Right lobe of liver (tissue), 4 donors: ENCODE measurements at regions not wholly inside any gene's neighbourhood (a gene's known extent, or its start where the extent isn't known, plus 50 kb on each side); places are given as distances from the start of the nearest gene placed in this dataset.

ENCODE experiments used
- POLR2A ChIP-seq: fragments of 450-650 bp; IDR thresholded peaks from one replicate; pipeline ENCODE4 v1.6.1; 2017; ENCODE audit warnings: antibody characterized with exemption, mild to moderate bottlenecking
- TF ChIP-seq, protein P1 (sequence below), 4 donors: fragments of 200-600 bp in 3 of 4; fragments of 450-650 bp in 1 of 4; IDR thresholded peaks; one replicate each; pipeline versions ENCODE4 v1.5.1 to v1.8.0; 2016 to 2022; ENCODE audit warnings: antibody characterized with exemption in 4 of 4, mild to moderate bottlenecking in 2 of 4
- donor health status: DM: no; HTN: no; CAD: no.
- donor health status: DM: no; HTN: no; CAD: no.
- donor health status: DM: no; HTN: yes; CAD: no.

DNA sequence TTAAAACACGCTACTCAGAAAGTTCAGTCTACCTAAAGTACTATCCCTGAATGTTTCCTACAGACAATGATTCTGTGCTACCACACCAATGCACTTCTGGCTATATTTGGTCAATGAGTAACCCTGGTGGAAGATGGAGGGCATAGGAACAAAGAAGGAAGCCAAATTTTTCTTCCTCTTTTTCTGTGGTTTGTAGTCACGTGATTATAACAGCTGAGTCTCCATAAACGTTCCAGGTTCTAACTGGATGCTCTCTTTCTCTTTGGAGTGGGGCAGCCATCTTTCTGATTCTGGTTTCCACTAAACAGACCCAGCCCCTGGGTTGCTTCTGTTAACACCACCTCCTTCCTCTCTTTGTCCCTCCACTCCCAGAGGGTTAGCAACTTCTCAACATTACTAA lies 274.9 kb downstream of the CDH11 start:
- TF ChIP-seq, protein P1, sequence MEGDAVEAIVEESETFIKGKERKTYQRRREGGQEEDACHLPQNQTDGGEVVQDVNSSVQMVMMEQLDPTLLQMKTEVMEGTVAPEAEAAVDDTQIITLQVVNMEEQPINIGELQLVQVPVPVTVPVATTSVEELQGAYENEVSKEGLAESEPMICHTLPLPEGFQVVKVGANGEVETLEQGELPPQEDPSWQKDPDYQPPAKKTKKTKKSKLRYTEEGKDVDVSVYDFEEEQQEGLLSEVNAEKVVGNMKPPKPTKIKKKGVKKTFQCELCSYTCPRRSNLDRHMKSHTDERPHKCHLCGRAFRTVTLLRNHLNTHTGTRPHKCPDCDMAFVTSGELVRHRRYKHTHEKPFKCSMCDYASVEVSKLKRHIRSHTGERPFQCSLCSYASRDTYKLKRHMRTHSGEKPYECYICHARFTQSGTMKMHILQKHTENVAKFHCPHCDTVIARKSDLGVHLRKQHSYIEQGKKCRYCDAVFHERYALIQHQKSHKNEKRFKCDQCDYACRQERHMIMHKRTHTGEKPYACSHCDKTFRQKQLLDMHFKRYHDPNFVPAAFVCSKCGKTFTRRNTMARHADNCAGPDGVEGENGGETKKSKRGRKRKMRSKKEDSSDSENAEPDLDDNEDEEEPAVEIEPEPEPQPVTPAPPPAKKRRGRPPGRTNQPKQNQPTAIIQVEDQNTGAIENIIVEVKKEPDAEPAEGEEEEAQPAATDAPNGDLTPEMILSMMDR (IDR thresholded peaks at IDR 0.05): no peak
- TF ChIP-seq POLR2A: no peak
